ENCODE measurements at regions not wholly inside any gene's neighbourhood (a gene's known extent, or its start where the extent isn't known, plus 50 kb on each side); places are given as distances from the start of the nearest gene placed in this dataset.

DNA sequence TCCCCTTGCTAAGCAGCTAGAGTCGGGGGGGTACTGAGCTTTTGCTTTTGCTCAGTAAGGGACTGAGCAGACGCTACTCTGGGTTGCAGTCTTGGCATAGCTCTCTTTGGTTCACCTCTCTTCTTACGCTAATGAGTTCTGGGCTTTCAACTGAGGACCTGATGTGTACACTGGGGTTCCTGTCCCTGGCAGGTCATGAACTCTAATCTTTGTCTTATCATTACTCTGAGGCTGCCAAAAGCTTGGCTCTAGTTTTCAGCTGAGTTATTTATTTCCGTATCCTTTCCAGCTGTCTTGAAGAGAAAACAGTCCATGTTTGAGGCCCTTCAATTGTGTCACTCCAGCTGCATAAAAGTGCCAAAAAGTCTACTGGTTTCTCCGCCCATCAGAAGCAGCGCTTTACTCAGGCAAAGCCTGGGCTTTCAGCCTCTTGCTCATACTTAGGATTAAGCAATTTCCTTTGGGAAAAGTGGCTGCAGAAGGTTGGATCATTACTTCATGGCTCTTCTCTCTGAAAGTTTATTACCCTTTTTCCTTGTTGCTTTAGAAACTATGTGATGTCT, 121.0 kb upstream of the STOX2 start:
- TF ChIP-seq, protein P1, sequence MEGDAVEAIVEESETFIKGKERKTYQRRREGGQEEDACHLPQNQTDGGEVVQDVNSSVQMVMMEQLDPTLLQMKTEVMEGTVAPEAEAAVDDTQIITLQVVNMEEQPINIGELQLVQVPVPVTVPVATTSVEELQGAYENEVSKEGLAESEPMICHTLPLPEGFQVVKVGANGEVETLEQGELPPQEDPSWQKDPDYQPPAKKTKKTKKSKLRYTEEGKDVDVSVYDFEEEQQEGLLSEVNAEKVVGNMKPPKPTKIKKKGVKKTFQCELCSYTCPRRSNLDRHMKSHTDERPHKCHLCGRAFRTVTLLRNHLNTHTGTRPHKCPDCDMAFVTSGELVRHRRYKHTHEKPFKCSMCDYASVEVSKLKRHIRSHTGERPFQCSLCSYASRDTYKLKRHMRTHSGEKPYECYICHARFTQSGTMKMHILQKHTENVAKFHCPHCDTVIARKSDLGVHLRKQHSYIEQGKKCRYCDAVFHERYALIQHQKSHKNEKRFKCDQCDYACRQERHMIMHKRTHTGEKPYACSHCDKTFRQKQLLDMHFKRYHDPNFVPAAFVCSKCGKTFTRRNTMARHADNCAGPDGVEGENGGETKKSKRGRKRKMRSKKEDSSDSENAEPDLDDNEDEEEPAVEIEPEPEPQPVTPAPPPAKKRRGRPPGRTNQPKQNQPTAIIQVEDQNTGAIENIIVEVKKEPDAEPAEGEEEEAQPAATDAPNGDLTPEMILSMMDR (IDR thresholded peaks at IDR 0.05; ENCODE audit: low read length) = no peak
- no peak for TF ChIP-seq EZH2 (IDR thresholded peaks at IDR 0.05; ENCODE audit: borderline replicate concordance, low read length)
